Jurkat, Clone E6-1 (cell line): ENCODE measurements at regions not wholly inside any gene's neighbourhood (a gene's known extent, or its start where the extent isn't known, plus 50 kb on each side); places are given as distances from the start of the nearest gene placed in this dataset.

ENCODE experiments used
- DNase-seq: peaks from one replicate; pipeline ENCODE4 v3.0.0-alpha.2; 2011; ENCODE audit warnings: low read depth, low spot score
- H3K4me3 ChIP-seq: 2 replicates; pipeline ENCODE4 v1.5.1; 2011; ENCODE audit warnings: mild to moderate bottlenecking, low read length, control low read depth, moderate library complexity

DNA sequence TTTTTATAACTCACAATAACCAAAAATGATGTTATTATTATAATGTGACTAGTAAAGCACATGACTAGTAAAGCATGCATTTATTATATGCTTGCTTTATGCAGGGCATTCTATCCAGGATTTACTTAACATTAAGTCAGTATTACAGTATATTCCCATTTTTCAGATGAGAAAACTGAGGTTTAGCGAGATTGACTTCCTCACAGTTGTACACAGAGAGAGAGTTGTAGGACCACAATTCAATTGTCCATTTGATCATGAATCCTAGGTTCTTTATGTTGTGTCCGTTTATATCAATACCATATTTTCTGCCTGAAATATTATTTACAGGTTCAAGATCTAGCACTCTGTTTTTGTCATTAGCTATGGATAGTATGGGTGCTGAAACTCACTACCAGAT lies 301.5 kb downstream of the PRL start:
- H3K4me3 ChIP-seq = no peak overlapping the region
- no peak for DNase-seq

- no peak for DNase-seq
- no peak overlapping the region; the same call in 1 of the 2 replicates for H3K4me3 ChIP-seq
Measured at GRCh38 chr6:21996425-21997118, 300.3 kb downstream of the PRL start.

DNA sequence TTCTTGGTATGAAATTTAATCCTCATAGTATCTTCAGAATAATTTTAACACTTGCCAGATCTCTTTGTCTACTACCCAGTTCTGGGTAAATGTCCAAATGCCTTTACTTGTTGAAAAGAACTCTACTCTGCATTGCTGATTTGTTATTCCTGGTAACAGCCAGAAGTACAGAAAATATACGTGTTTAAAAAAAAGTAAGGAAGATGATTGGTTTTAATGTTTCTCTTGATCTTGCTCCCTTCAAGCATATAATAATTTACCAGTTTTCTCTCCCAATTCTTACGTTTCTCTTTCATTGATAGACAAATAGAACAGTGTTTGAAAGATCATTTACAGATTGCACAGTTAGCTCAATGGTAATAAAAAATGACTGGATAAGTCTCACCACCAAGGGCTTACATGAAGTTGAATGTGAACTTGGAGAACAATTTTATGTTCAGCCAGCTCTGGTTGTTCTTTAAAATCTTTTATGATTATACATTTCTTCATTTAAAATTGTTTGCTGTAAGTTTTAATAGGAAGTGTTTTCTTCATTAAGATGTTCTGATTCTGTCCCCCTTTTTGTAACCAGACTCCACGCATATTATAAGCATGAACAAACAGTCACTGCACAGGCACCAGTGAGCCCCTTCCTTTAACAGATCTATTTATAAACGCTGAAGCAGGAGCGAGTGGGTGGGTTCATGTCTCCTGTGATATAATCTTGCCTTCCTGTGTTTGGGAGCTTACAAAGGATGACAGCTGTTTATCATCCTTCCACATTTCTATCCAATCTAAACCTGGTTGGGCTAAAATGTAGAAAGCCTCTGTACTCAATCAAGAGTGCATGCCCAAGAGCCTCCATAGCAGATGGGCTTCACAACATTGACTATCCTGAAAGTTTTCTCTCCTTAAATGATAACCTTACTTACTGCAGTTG lies 299.5 kb downstream of the PRL start:
- DNase-seq = peak; percentile 74
- H3K4me3 ChIP-seq = no peak overlapping the region; the same call in 1 of the 2 replicates

- no peak for DNase-seq
- no peak overlapping the region for H3K4me3 ChIP-seq
Measured at GRCh38 chr6:21998582-21998981, 298.3 kb downstream of the PRL start.

- H3K4me3 ChIP-seq = no peak overlapping the region
- DNase-seq = no peak
Measured at GRCh38 chr6:21999012-21999528, 297.8 kb downstream of the PRL start.

DNA sequence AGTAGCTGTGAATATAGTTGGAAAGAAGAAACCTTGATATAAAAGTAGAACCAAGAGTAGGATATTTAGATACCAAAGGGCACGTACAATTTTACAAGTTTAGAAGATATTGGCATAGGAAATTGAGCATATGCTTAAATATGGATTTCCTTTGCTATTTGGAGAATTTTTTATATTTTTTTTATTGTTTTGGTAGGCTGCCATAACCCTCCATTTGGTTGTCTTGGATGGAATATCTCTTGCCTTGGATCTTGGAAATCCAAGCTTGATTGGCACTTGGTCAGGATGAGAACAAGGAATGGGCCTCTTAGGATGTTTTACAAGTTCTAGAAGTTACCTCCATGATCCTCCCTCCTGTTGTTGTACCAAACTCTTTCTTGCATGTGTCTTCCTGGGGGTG lies 297.1 kb downstream of the PRL start:
- DNase-seq = no peak
- H3K4me3 ChIP-seq = no peak overlapping the region

- H3K4me3 ChIP-seq = no peak overlapping the region
- DNase-seq = no peak
Measured at GRCh38 chr6:22001396-22002027, 295.3 kb downstream of the PRL start.

GRCh38 chr6:22003287-22003686 lies 293.5 kb downstream of the PRL start:
- no peak overlapping the region for H3K4me3 ChIP-seq

GRCh38 chr6:22006795-22007194 lies 290.0 kb downstream of the PRL start:
- no peak overlapping the region for H3K4me3 ChIP-seq
- no peak for DNase-seq

More at GRCh38 chr6:22003287-22003686, 293.5 kb downstream of the PRL start:
- DNase-seq = no peak

DNA sequence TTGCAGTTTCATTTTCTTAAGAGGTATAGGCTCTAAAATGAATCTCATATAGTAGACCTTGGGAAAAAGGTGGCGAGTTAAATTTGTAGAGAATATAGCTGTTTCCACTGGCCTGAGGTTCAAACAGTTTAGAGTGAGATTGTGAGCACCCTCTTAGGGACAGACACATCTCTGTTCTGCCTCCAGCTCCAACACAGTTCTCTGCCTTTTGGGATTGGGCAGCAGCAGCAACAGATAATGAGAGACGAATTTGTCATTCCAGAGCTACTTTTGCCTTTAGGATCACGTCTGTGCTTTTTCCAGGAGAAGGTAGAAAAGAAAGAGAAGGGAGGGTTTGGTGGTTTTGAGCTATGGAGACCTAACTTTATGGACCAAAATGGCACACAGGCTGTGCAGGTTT lies 289.4 kb downstream of the PRL start:
- H3K4me3 ChIP-seq = no peak overlapping the region
- no peak for DNase-seq

DNA sequence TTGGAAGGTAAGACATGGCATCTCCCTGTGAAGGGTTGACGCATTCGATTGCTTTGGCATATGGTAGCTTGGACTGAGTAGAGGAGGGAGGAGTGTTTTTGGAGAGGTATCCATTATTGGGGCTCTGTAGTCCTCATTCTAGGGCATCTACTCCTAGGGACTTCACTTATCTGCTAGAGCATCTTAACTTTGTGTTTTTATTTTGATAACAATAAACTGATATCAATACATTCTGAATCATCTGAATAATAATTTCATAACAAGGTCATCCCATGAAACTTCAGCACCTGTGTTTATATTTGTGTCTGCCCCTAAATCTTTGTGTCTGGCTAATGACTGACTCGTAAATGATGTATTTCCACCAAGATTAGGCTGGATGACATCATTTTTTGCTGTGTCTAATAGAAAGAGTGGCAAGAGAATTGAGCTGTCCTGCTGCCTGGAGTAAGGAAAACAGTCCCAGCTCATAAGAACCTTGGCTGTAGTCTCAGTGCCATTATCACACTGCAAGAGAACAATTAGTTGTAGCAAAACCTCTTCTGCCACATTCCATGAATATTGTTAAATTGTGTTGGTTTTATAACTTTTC lies 288.5 kb downstream of the PRL start:
- DNase-seq = no peak
- H3K4me3 ChIP-seq = no peak overlapping the region

- H3K4me3 ChIP-seq = no peak overlapping the region
- DNase-seq = no peak
Measured at GRCh38 chr6:22010102-22010501, 286.7 kb downstream of the PRL start.

DNA sequence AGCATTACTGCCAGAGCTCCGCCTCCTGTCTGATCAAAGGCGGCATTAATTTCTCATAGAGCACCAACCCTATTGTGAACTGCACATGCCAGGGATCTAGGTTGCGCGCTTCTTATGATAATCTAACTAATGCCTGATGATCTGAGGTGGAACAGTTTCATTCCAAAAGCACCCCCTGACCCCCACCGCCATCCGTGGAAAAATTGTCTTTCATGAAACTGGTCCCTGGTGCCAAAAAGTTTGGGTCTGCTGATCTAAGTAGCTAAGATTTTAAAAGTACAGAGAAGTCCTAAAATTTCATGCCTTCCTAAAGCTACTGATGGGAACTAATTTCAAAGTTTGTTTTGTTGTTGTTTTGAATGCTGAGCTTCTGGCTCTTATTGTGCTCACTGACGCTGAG lies 281.6 kb downstream of the PRL start:
- no peak for DNase-seq
- H3K4me3 ChIP-seq = no peak overlapping the region

GRCh38 chr6:22015944-22016343 lies 280.9 kb downstream of the PRL start:
- no peak for DNase-seq

GRCh38 chr6:22017272-22017671 lies 279.6 kb downstream of the PRL start:
- no peak for DNase-seq
- H3K4me3 ChIP-seq = no peak overlapping the region

More at GRCh38 chr6:22015944-22016343, 280.9 kb downstream of the PRL start:
- no peak overlapping the region for H3K4me3 ChIP-seq

DNA sequence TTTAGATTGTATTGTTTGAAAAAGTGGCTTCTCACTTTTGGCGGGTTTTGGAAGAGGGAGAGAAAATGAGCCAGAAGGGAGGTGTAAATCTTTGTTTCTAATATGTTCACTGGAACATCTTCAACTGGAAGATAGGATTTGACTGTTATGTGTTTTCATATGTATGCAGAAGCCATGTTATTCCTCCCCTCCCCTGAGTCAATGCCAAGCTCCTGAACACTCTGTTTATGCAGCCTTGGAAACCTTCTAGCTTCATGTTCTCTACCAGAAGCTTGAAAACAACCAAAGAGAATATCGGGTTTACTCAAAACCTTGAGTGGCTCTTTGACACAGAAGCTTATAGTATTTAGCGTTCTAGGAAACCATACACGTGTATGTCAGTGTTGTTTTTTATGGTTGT lies 279.1 kb downstream of the PRL start:
- no peak for DNase-seq
- H3K4me3 ChIP-seq = no peak overlapping the region

DNA sequence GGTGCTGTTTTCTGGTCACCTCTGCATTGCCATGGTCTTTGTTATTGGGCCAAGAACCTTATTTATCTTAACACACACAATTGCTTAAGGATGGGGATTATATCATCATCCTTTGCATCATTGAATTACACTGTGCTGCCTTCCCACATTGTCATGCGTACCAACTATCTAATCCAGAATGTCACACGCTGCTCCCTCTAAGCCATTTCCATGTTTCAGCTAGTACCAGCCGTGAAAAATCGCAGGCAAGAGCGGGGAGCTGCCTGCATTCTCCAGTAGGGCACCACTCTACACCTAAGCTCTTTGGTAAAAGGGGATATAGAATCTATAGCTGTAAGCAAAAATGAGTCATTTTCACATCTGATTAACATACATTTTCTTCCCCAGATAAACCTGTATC lies 277.0 kb downstream of the PRL start:
- no peak overlapping the region for H3K4me3 ChIP-seq
- DNase-seq = no peak

GRCh38 chr6:22020299-22021003 lies 276.4 kb downstream of the PRL start:
- no peak for DNase-seq

GRCh38 chr6:22021966-22022365 lies 274.9 kb downstream of the PRL start:
- DNase-seq = no peak

More at GRCh38 chr6:22020299-22021003, 276.4 kb downstream of the PRL start:
- no peak overlapping the region for H3K4me3 ChIP-seq

More at GRCh38 chr6:22021966-22022365, 274.9 kb downstream of the PRL start:
- H3K4me3 ChIP-seq = no peak overlapping the region
